HAP-1 (cell line): ENCODE measurements at regions not wholly inside any gene's neighbourhood (a gene's known extent, or its start where the extent isn't known, plus 50 kb on each side); places are given as distances from the start of the nearest gene placed in this dataset.

Source experiments
- DNase-seq, 2 experiments: peaks; one replicate each; pipeline ENCODE4 v3.0.0-alpha.2; 2016 to 2020; ENCODE audit warnings: low spot score in 2 of 2
- H3K27me3 ChIP-seq: fragments of 250-450 bp; sonication (Bioruptor Pico); 2 replicates; pipeline ENCODE4 v1.5.1; 2020; ENCODE audit warnings: low read depth, mild to moderate bottlenecking, moderate library complexity
- H3K36me3 ChIP-seq: fragments of 250-450 bp; sonication (Bioruptor Pico); replicated peaks from 2 replicates; pipeline ENCODE4 v1.5.1; 2020; ENCODE audit warnings: mild to moderate bottlenecking
- H3K4me1 ChIP-seq: fragments of 250-450 bp; sonication (Bioruptor Pico); 2 replicates; pipeline ENCODE4 v1.5.1; 2020; ENCODE audit warnings: mild to moderate bottlenecking
- H3K4me3 ChIP-seq: fragments of 250-450 bp; sonication (Bioruptor Pico); 2 replicates; pipeline ENCODE4 v1.5.1; 2020; ENCODE audit warnings: mild to moderate bottlenecking, moderate library complexity
- H3K9me3 ChIP-seq: fragments of 250-450 bp; sonication (Bioruptor Pico); 2 replicates; pipeline ENCODE4 v1.5.1; 2020; ENCODE audit warnings: mild to moderate bottlenecking, moderate library complexity
- in situ Hi-C: fragments of 300-500 bp; cut with MboI; formaldehyde crosslinking; loops from 3 replicates; pipeline ENCODE4 v1.14.3; 2020; ENCODE audit warnings: low sequenced_read_pairs, inconsistent platforms, mixed read lengths

DNA sequence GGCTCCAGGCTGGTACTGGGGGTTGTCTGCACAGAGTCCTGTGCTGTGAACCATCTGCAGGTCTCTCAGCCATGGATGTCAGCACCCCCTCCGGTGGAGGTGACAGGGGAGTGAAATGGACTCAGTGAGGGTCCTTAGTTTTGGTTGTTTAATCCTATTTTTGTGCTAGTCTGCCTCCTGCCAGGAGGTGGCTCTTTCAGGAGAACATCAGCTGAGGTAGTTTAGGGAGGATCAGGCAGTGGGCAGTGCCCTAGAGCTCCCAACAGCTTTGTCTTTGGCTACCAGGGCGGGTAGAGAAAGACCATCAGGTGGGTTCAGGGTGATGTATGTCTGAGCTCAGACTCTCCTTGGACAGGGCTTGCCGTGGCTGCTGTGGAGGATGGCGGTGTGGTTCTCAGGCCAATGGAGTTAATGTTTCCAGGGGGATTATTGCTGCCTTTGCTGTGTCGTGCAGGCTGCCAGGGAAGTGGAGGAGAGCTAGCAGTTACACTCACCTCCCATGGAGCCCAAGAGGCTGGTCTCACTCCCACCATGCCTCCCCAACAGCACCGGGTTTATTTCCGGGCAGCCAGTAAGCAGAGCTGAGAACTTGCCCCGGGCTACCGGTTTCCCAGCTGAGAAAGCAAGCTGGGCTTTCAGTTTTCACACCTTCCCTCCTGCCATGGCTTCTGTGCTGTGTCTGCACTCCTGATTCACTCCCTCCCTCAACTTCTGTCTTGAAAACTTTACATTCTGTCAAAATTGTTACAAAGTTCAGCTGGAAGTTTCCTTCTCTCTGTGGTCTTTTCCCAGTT lies 563.4 kb downstream of the XIRP2 start:
- H3K4me3 ChIP-seq, result no peak overlapping the region
- H3K36me3 ChIP-seq, result no peaks in the 10 kb centered on the region
- in situ Hi-C loops, result no loop called here
- no peaks in the 10 kb centered on the region for H3K4me1 ChIP-seq
- DNase-seq, result no peak
- no peaks in the 10 kb centered on the region for H3K27me3 ChIP-seq
- no peaks in the 10 kb centered on the region for H3K9me3 ChIP-seq

DNA sequence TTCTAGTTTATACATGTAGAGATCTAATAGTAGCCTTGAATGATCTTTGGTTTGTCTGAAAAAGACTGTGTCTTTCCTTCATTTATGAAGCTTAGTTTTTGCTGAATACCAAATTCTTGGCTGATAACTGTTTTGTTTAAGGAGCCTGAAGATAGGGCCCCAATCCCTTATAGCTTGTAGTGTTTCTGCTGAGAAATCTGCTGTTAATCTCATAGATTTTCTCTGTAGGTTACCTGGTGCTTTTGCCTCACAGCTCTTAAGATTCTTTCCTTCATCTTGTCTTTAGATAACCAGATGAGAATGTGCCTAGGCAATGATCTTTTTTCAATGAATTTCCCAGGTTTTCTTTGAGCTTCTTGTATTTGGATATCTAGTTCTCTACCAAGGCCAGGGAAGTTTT lies 562.1 kb downstream of the XIRP2 start:
- no peak for DNase-seq
- Histone ChIP-seq H3K4me3 (no peak overlapping the region), H3K4me1 (no peaks in the 10 kb centered on the region), H3K9me3 (no peaks in the 10 kb centered on the region), H3K36me3 (no peaks in the 10 kb centered on the region), H3K27me3 (no peaks in the 10 kb centered on the region)
- in situ Hi-C loops, result no loop called here

GRCh38 chr2:167440382-167440781 lies 552.1 kb downstream of the XIRP2 start:
- H3K4me3 ChIP-seq, result no peak overlapping the region
- no peak for DNase-seq
- in situ Hi-C loops, result no loop called here
- no peaks in the 10 kb centered on the region for H3K4me1 ChIP-seq
- no peaks in the 10 kb centered on the region for H3K27me3 ChIP-seq
- no peaks in the 10 kb centered on the region for H3K36me3 ChIP-seq
- H3K9me3 ChIP-seq, result no peaks in the 10 kb centered on the region

- in situ Hi-C loops, result no loop called here
- H3K4me1 ChIP-seq, result no peaks in the 10 kb centered on the region
- H3K9me3 ChIP-seq, result no peaks in the 10 kb centered on the region
- H3K36me3 ChIP-seq, result no peaks in the 10 kb centered on the region
- DNase-seq, result no peak
- H3K4me3 ChIP-seq, result no peak overlapping the region
- no peaks in the 10 kb centered on the region for H3K27me3 ChIP-seq
These were observed 549.9 kb downstream of the XIRP2 start for GRCh38 chr2:167438206-167438605.

DNA sequence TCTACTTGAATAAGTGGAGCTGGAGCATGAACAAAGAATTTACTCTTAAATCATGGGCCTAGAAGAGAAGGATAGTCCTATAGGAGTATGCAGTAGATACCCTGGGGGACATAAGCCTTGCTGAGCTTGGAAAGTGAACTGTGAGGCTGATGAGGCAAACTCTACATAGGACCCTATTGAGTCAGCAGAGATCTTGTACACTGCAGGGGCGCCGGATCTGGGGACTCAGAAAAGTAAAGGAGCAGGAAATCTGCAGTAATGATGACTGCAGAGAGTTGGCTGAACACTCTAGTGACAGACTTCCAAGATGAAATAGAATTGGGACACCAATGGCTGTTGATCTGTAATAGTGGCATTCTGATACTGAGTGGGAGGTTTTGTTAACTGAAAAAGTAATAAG lies 543.7 kb downstream of the XIRP2 start:
- in situ Hi-C loops, result no loop called here
- H3K4me3 ChIP-seq, result no peak overlapping the region
- no peak for DNase-seq

DNA sequence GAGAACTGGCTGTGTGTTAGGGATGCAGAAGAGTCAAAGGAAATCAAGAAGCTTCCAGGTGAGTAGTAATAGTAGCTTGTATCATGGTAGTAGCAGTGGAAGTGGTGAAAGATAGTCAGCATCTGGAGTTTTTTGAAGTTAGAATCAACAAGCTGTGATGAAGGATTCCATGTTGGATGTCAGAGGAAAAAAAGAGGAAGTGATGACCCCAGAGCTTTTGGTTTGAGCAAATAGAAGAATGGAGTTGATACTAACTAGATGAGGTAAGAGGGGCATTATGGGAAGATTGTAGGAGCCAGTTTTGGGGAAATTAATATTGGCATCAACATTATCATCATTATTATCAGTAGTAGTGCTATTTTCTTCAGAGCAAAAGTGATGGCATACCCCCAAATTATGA lies 542.2 kb downstream of the XIRP2 start:
- Histone ChIP-seq H3K4me3 (no peak overlapping the region), H3K9me3 (no peaks in the 10 kb centered on the region), H3K27me3 (no peaks in the 10 kb centered on the region), H3K4me1 (no peaks in the 10 kb centered on the region), H3K36me3 (no peaks in the 10 kb centered on the region)
- DNase-seq, result no peak
- in situ Hi-C loops, result no loop called here

More for the DNA sequence above, 543.7 kb downstream of the XIRP2 start:
- no peaks in the 10 kb centered on the region for H3K9me3 ChIP-seq
- H3K4me1 ChIP-seq, result no peaks in the 10 kb centered on the region
- H3K27me3 ChIP-seq, result no peaks in the 10 kb centered on the region
- H3K36me3 ChIP-seq, result no peaks in the 10 kb centered on the region

DNA sequence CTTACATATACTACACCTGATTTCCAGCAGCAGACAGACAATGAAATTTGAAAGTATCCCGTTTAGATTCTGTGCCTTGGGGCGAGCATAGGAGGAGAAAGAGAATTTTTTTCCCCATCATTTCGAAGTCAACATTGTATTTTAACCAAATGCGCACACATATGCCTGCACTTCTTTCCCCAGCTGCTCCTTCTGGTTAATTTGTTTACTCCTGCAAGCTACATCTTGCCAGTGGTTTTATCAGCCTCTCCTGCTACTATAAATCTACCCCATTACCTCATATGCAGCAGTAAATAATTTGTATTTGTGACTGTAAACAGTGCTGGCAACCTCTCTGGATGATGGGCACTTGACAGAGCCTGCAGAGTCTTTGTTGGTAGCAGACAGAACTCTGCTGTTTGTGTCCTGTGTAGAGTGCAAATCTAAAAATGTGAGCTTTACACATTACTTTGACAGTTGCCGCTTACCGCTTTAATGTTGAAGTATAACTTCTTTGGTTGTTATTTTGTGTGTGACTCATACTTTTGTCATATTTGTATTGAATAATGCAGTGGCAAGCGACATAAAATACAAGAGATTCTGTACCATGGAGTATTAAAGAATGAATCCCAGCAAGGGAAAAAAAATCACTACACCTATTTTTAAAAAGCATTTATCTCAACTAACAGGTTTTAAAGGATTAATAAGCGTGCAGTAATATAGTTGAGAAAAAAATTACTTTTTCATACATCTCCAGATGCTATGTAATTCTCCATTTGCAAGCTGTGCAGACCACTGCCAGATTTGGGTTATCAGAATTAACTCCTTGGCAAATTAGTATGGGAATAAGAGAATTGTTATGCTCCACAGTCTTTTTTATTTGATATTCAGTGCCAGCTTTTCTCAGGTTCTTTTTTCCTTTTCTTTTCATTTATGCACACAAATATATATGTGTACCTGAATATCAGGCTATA lies 536.8 kb downstream of the XIRP2 start:
- H3K4me3 ChIP-seq, result no peak overlapping the region
- in situ Hi-C loops, result no loop called here
- no peaks in the 10 kb centered on the region for H3K36me3 ChIP-seq
- DNase-seq, result no peak
- H3K9me3 ChIP-seq, result no peaks in the 10 kb centered on the region
- H3K4me1 ChIP-seq, result no peaks in the 10 kb centered on the region
- H3K27me3 ChIP-seq, result no peaks in the 10 kb centered on the region

DNA sequence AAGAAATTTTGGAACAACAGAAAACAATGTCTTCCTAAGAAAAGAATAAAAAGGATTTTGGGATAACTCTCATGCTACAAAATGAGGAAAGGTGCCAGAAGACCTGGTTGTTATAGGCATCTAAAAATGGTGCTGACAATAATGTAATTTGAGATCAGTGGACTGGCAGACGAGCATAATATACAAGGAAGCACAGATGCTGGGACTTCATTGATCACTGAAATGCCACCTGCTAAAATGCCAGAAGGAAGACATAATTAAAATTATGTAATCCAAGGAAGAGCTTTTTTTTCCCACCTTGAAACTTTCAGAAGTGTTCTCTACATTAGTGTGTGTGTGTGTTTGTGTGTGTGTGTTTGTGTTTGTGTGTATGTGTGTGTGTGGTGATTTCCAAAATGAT lies 535.9 kb downstream of the XIRP2 start:
- H3K4me3 ChIP-seq, result no peak overlapping the region
- in situ Hi-C loops, result no loop called here
- no peaks in the 10 kb centered on the region for H3K9me3 ChIP-seq
- DNase-seq, result no peak
- no peaks in the 10 kb centered on the region for H3K27me3 ChIP-seq
- no peaks in the 10 kb centered on the region for H3K36me3 ChIP-seq
- no peaks in the 10 kb centered on the region for H3K4me1 ChIP-seq

- Histone ChIP-seq H3K27me3 (no peaks in the 10 kb centered on the region), H3K9me3 (no peaks in the 10 kb centered on the region), H3K4me3 (no peak overlapping the region), H3K4me1 (no peaks in the 10 kb centered on the region), H3K36me3 (no peaks in the 10 kb centered on the region)
- no peak for DNase-seq
- in situ Hi-C loops, result no loop called here
These were observed 535.5 kb downstream of the XIRP2 start for GRCh38 chr2:167423731-167424130.

- H3K27me3 ChIP-seq, result no peaks in the 10 kb centered on the region
- no peaks in the 10 kb centered on the region for H3K9me3 ChIP-seq
- no peaks in the 10 kb centered on the region for H3K4me1 ChIP-seq
- no peak overlapping the region for H3K4me3 ChIP-seq
- DNase-seq, result no peak
- in situ Hi-C loops, result no loop called here
- no peaks in the 10 kb centered on the region for H3K36me3 ChIP-seq
These were observed 531.9 kb downstream of the XIRP2 start for GRCh38 chr2:167420211-167420610.

DNA sequence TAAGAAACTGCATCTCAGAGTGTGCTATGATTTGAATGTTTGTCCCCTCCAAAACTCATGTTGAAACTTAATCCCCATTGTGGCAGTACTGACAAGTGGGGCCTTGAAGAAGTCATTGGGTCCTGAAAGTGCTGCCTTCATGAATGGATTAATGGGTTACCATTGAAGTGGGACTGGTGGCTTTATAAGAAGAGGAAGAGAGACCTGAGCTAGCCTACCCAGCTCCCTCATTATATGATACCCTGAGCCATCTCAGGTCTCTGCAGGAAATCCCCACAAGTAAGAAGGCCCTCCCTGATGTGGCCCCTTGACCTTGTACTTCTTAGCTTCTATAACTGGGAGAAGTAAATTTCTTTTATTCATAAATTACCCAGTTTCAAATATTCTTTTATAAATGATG lies 526.8 kb downstream of the XIRP2 start:
- in situ Hi-C loops, result no loop called here
- Histone ChIP-seq H3K36me3 (no peaks in the 10 kb centered on the region), H3K9me3 (no peaks in the 10 kb centered on the region), H3K4me3 (no peak overlapping the region), H3K27me3 (no peaks in the 10 kb centered on the region), H3K4me1 (no peaks in the 10 kb centered on the region)
- no peak for DNase-seq

DNA sequence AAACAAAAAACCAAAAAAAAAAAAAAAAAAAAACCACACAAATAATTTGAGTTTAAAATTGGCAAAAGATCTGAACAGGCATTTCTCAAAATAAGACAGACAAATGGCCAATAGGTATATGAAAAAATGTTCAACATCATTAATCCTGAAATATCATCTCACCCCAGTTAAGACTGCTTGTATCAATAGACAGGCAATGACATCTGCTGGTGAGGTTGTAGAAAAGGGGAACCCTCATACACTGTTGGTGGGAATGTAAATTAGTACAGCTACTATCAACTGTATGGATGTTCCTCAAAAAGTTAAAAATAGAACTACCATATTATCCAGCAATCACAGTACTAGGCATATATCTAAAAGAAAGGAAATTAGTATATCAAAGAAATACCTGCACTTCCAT lies 523.1 kb downstream of the XIRP2 start:
- H3K27me3 ChIP-seq, result no peaks in the 10 kb centered on the region
- no peaks in the 10 kb centered on the region for H3K36me3 ChIP-seq
- H3K9me3 ChIP-seq, result no peaks in the 10 kb centered on the region
- in situ Hi-C loops, result no loop called here
- DNase-seq, result no peak
- H3K4me3 ChIP-seq, result no peak overlapping the region
- no peaks in the 10 kb centered on the region for H3K4me1 ChIP-seq

DNA sequence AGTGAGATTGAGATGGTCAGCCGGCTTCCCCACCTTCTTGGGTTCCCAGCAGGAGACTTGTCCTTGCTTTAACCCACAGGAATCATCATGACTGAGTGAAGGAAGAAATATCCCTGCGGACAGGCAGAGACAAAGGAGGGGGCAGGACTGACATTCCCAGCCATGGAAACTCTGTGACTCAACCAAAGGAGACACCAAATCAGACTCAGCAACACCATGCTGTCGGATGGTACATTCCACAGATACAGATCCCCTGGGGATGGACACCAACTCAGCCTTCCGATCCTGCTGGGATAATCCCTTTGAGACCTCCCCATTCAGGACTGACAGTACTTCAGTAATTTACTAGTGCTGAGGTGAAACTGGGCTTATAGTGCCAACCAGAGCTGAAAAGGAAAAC lies 518.3 kb downstream of the XIRP2 start:
- H3K4me3 ChIP-seq, result no peak overlapping the region
- in situ Hi-C loops, result no loop called here
- no peak for DNase-seq

DNA sequence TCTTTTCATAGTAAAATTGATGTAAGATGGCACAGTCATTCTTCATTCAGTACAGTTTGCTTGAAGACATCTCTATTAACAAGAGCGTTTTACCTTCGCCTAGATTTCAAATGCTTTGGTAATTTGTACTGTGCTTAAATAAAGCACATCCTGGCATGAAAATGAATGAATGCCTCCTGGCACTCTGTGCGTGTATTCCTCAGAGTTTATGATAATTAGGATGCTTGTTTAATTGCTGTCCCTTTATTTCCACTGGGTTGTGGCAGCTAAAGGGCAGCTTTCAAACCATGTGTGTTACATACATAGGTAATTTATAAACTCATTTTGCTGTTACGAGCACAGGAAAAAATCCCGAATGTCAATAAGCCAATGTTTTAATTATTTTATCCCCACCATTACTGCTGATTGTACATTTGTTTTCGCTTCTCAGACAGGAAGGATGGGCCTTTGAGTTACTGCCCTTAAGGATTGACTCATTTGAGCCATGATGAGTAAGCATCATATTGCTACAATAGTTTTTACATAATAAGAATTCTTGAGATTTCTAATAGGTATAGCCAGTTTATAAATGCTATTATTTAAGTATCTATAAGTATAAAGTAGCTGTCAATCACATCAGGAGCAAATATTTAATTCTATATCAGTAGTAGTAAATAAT lies 516.5 kb downstream of the XIRP2 start:
- in situ Hi-C loops, result no loop called here
- Histone ChIP-seq H3K4me1 (no peaks in the 10 kb centered on the region), H3K27me3 (no peaks in the 10 kb centered on the region), H3K4me3 (no peak overlapping the region), H3K9me3 (no peaks in the 10 kb centered on the region), H3K36me3 (no peaks in the 10 kb centered on the region)
- DNase-seq, result no peak

More for the DNA sequence above, 518.3 kb downstream of the XIRP2 start:
- H3K9me3 ChIP-seq, result no peaks in the 10 kb centered on the region
- no peaks in the 10 kb centered on the region for H3K27me3 ChIP-seq
- no peaks in the 10 kb centered on the region for H3K36me3 ChIP-seq
- no peaks in the 10 kb centered on the region for H3K4me1 ChIP-seq
